D721Med (cell line): ENCODE measurements at regions not wholly inside any gene's neighbourhood (a gene's known extent, or its start where the extent isn't known, plus 50 kb on each side); places are given as distances from the start of the nearest gene placed in this dataset.
A peak's percentile ranks its signal among the peaks of the same experiment; 100 is the strongest.

Experiments
- DNase-seq: peaks from one replicate; pipeline ENCODE4 v3.0.0; 2011; ENCODE audit warnings: low spot score; ENCODE audit not compliant: insufficient read length
- FAIRE-seq: peaks from 2 replicates; lab custom pipeline; 2011; peaks lifted over from hg19 to GRCh38; lab: Jason Lieb, UNC
- TF ChIP-seq, protein P1 (sequence below): IDR thresholded peaks from 2 replicates; pipeline ENCODE4 v1.5.1; 2012; ENCODE audit warnings: mild to moderate bottlenecking, control low read depth; ENCODE audit not compliant: insufficient read depth; ENCODE audit errors: missing control alignments

DNA sequence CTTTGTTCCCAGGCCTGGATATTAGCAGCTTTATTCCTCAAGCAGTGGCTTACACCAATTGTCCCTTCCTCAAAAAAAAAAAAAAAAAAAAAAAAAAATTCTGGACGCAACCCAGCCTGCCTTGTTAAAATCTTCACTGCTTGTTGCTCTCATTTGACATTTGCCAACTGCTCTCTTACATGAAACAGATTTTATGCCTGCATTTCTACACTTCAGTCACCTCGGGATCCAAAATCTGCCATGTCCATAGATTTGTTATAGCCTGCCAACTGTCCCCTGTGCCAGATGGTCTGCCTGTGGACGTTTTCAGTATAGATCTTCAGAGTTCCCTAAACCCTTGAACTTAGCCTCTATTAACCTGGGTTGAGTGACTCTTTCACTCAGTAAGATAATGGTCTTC, 651.5 kb downstream of the FSCB start:
- no peak for DNase-seq
- TF ChIP-seq, protein P1, sequence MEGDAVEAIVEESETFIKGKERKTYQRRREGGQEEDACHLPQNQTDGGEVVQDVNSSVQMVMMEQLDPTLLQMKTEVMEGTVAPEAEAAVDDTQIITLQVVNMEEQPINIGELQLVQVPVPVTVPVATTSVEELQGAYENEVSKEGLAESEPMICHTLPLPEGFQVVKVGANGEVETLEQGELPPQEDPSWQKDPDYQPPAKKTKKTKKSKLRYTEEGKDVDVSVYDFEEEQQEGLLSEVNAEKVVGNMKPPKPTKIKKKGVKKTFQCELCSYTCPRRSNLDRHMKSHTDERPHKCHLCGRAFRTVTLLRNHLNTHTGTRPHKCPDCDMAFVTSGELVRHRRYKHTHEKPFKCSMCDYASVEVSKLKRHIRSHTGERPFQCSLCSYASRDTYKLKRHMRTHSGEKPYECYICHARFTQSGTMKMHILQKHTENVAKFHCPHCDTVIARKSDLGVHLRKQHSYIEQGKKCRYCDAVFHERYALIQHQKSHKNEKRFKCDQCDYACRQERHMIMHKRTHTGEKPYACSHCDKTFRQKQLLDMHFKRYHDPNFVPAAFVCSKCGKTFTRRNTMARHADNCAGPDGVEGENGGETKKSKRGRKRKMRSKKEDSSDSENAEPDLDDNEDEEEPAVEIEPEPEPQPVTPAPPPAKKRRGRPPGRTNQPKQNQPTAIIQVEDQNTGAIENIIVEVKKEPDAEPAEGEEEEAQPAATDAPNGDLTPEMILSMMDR = no peak
- no peak for FAIRE-seq

DNA sequence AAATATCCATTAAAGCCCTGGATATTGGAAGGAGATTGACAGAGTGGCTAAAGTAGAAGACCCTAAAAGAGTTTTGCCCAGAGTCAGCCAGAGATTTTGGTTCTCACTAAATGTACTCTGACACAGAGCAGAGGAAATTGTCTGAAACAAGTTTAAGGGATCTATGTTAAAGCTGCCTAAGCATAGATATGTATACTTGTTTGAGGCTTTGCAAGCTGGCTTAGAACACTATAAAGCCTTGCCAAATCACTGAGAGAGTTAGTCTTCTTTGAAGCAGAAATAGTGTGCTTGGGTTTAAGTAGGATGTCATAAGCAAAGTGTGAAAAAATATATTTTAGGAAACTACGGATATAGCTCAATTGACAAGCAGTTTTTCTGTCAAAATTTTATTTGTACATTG, 653.5 kb downstream of the FSCB start:
- FAIRE-seq (no peak), DNase-seq (no peak)
- TF ChIP-seq, protein P1 = no peak

DNA sequence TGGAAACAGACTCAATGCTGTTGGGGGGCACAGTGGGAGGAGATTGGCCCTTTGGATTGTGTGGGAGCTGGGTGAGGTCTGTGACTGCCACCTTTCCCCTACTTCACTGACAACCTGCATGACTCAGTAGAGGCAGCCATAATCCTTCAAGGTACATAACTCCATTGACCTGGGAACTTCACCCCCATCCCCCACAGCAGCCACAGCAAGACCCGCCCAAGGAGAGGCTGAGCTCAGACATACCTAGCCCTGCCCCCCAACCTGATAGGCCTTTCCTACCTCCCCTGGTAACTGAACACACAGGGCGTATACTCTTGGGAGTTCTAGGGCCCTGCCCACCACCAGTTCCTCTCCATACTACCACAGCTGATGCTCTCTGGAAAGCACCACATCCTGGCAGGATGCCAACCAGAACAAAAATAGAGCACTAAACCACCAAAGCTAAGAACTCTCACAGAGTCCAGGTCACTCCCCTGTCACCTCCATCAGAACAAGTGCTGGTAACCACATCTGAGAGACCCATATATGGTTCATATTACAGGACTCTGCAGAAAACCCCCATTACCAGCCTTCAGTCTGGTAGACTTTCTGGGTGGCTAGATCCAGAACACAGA, 703.9 kb downstream of the FSCB start:
- DNase-seq (no peak), FAIRE-seq (no peak)
- TF ChIP-seq, protein P1 = no peak

DNA sequence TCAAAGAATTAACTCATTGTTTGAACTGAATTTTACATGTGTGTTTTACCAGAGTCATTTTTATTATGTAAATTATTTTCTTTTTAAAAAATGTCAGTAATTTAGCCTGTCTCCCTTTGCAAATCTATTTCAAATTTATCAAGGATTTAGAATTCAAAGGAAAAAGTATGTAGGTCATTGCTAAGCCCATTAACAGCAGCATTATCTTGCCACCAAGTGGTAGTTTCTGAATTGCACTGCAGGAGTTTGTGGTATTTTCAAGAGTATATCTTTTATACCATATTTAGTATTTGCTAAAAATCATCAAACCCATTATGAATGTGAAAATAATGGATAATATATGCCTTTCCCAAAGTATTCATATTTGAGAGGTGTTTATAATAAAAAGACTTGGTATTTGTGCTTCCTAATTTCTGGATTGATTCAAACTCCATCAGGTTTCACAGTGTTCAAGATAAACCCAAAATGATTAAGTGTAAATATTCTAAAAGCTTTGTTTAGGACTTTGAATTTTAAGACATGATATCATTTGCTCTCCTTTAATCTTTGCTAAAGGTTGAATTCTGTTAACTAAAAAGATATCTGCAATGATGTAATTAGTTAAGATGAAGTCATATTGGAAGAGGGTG, 711.4 kb downstream of the FSCB start:
- TF ChIP-seq, protein P1 = peak; percentile 57
- FAIRE-seq (peak; percentile 21), DNase-seq (no peak)

DNA sequence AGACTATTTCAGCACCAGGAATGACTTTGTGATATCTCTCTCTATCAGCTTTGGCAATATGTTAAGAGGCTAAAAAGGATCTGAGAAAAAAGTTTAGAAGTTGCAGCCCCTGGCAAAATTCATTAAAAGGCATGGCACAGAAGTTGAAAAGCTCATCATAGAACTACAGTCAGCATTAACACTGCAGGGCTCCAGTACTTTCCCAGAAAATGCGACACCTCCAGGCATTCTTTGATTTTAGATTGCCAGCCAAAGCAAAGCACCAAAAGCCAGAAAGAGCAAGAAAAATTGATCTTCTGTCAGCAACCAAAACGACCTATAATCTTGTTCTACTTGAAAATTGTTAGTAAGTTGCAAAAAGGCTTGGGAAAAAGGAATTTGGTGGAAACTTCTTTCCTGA, 713.5 kb downstream of the FSCB start:
- TF ChIP-seq, protein P1 = no peak
- DNase-seq (no peak), FAIRE-seq (no peak)

DNA sequence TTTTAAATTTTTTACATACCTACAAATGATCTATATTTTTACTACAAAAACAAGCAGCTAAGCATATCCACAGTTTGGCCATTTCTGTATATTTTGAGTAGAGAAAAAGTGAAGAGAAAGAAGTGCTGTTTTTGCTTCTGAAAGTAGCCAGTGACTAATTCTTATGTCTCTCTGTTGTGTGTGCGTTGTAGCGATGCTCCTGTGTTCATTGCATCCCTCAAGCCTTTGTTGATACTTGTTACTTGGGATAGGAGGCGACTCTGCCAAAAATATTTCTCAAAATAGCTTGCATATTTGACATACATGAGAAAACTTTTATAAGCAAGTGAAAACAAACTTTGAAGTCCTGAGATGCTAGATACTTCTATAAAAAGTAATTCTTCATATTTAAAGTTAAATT, 714.1 kb downstream of the FSCB start:
- DNase-seq = no peak
- FAIRE-seq = no peak
- TF ChIP-seq, protein P1 = no peak

DNA sequence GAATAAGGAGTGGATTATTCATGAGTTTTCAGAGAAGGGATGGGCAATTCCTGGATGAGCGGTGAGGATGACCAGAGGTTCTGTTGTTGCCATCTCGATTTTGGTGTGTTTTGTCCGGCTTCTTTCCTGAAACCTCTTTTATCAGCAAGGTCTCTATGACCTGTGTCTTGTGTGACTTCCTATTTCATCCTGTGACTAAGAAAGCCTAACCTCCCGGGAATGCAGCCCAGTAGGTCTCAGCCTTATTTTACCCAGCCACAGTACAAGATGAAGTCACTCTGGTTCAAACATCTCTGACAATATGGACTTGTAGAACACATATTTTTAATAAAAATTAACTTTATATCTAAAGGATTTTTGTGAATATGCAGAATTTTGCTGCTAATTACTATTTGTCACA, 716.4 kb downstream of the FSCB start:
- DNase-seq = no peak
- TF ChIP-seq, protein P1 = no peak
- no peak for FAIRE-seq
